ENCODE measurements at regions not wholly inside any gene's neighbourhood (a gene's known extent, or its start where the extent isn't known, plus 50 kb on each side); places are given as distances from the start of the nearest gene placed in this dataset.
"Not testable (repeated sequence)": the region's sequence is repeated elsewhere in the genome, so short reads cannot be mapped to it uniquely, and the experiment has no call there.

GRCh38 chr10:130718744-130719447 is 582.7 kb downstream of the GLRX3 start:
- TF ChIP-seq, protein P1, sequence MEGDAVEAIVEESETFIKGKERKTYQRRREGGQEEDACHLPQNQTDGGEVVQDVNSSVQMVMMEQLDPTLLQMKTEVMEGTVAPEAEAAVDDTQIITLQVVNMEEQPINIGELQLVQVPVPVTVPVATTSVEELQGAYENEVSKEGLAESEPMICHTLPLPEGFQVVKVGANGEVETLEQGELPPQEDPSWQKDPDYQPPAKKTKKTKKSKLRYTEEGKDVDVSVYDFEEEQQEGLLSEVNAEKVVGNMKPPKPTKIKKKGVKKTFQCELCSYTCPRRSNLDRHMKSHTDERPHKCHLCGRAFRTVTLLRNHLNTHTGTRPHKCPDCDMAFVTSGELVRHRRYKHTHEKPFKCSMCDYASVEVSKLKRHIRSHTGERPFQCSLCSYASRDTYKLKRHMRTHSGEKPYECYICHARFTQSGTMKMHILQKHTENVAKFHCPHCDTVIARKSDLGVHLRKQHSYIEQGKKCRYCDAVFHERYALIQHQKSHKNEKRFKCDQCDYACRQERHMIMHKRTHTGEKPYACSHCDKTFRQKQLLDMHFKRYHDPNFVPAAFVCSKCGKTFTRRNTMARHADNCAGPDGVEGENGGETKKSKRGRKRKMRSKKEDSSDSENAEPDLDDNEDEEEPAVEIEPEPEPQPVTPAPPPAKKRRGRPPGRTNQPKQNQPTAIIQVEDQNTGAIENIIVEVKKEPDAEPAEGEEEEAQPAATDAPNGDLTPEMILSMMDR (conservative IDR thresholded peaks at IDR 0.05; ENCODE audit: low read length) = not testable (repeated sequence)
- not testable (repeated sequence) for TF ChIP-seq EZH2phosphoT487 (IDR thresholded peaks at IDR 0.05; ENCODE audit: borderline replicate concordance, low read depth, low read length)
